HG02678 (cell line): ENCODE measurements at regions not wholly inside any gene's neighbourhood (a gene's known extent, or its start where the extent isn't known, plus 50 kb on each side); places are given as distances from the start of the nearest gene placed in this dataset.
"Not testable (repeated sequence)": the region's sequence is repeated elsewhere in the genome, so short reads cannot be mapped to it uniquely, and the experiment has no call there.

Source experiments
- ATAC-seq: cut with Tn5 transposase; IDR thresholded peaks from one replicate; pipeline ENCODE4 v1.9.1; 2021; ENCODE audit warnings: mild to moderate bottlenecking, moderate library complexity; ENCODE audit not compliant: unreplicated experiment

GRCh38 chr15:96160800-96161199 is 169.7 kb upstream of the NR2F2 start:
- no peak for ATAC-seq

- ATAC-seq: no peak
Measured at GRCh38 chr15:96162322-96162721, 168.2 kb upstream of the NR2F2 start.

GRCh38 chr15:96165081-96165480 is 165.4 kb upstream of the NR2F2 start:
- ATAC-seq: no peak

GRCh38 chr15:96165775-96166174 is 164.7 kb upstream of the NR2F2 start:
- ATAC-seq: no peak

- ATAC-seq: no peak
Measured at GRCh38 chr15:96166223-96167200, 164.0 kb upstream of the NR2F2 start.

- ATAC-seq: not testable (repeated sequence)
Measured at GRCh38 chr15:96170616-96170978, 159.9 kb upstream of the NR2F2 start.

- no peak for ATAC-seq
Measured at GRCh38 chr15:96170979-96171739, 159.3 kb upstream of the NR2F2 start.

- no peak for ATAC-seq
Measured at GRCh38 chr15:96171853-96172296, 158.6 kb upstream of the NR2F2 start.

GRCh38 chr15:96172417-96172816 is 158.1 kb upstream of the NR2F2 start:
- ATAC-seq: no peak

- no peak for ATAC-seq
Measured at GRCh38 chr15:96176831-96177230, 153.7 kb upstream of the NR2F2 start.

- ATAC-seq: no peak
Measured at GRCh38 chr15:96177279-96177678, 153.2 kb upstream of the NR2F2 start.

- no peak for ATAC-seq
Measured at GRCh38 chr15:96180087-96180748, 150.3 kb upstream of the NR2F2 start.

GRCh38 chr15:96181217-96181616 is 149.3 kb upstream of the NR2F2 start:
- ATAC-seq: no peak

GRCh38 chr15:96181873-96182301 is 148.6 kb upstream of the NR2F2 start:
- ATAC-seq: no peak

GRCh38 chr15:96182736-96183513 is 147.6 kb upstream of the NR2F2 start:
- ATAC-seq: no peak

- ATAC-seq: no peak
Measured at GRCh38 chr15:96183514-96183850, 147.0 kb upstream of the NR2F2 start.

- no peak for ATAC-seq
Measured at GRCh38 chr15:96183867-96184266, 146.6 kb upstream of the NR2F2 start.

- ATAC-seq: no peak
Measured at GRCh38 chr15:96184297-96184696, 146.2 kb upstream of the NR2F2 start.

GRCh38 chr15:96186105-96186504 is 144.4 kb upstream of the NR2F2 start:
- no peak for ATAC-seq
